UCSD-AML1 (cell line): ENCODE measurements at regions not wholly inside any gene's neighbourhood (a gene's known extent, or its start where the extent isn't known, plus 50 kb on each side); places are given as distances from the start of the nearest gene placed in this dataset.
"Not testable (repeated sequence)": the region's sequence is repeated elsewhere in the genome, so short reads cannot be mapped to it uniquely, and the experiment has no call there.

Experiments used
- DNase-seq: peaks from one replicate; lab custom pipeline; 2025; ENCODE audit not compliant: unreplicated experiment; lab: John Stamatoyannopoulos, UW

GRCh38 chr12:102728506-102729242 lies 188.4 kb downstream of the PAH start:
- no peak for DNase-seq

DNA sequence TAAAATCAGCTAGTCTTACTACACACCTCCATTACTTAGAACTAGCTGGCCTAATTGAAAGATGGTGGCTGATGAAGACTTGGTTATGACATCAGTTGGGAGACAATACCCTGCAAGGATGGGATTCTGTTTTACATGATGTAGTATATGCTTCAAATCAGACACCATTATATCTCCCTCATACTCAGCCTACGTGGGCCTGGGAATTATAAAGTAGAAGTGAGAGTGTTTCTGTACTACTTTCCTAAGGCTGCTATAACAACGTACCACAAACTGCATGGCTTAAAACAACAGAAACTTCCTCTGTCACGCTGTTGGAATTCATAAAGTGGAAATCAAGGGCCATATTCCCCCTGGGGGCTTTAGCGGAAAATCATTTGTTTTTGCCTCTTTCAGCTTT lies 190.4 kb downstream of the PAH start:
- DNase-seq, result no peak

DNA sequence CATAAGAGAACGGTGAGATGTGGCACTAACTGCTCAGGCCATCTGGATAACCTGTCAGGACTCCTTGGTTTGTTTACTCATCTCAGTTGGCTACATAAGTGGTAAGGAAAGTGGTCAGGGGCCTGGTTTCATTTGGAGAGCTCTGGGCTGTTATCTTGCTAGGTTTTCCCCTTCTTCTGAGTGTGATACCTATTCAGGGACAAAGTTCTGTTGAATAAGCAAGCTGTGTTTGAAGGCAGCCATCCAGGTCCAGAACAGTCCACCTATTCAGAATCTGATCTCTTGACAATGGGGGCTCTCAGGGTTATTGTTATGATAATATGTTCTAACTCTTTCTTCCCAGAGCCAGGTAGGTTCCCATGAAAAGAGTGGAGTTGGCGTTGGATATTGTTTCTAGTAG lies 194.9 kb downstream of the PAH start:
- DNase-seq, result no peak

GRCh38 chr12:102708108-102708507 lies 208.9 kb downstream of the PAH start:
- no peak for DNase-seq

DNA sequence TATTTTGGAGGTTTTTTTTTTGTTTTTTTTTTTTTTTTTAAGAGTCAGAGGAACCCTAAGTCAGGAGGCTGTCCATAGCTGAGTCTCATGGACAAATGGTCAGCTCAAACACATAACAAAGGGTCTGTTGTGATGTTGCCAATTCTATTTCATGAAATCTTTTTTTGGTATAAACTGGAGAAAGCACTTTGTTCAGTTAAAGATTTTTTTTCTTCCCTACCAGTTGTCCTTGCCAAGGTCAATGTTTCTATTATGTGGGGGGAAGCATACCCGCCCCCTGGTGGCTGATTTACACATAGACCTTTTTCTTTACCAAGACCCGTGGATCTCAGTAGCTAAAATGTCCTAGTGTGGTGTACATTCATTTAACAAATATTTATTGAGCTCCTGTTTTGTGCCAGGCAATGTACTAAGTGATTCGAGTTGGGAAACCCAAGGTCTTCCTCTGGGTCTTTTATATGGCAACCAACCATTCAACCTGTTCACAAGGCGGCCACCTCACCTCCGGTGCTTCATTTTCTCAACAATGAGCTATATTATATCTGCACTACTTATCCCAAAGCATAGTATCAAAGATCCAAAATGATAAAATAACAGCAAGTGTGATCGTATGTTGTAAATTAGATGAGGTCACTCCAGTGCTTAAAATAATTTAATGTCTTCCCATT lies 214.5 kb downstream of the PAH start:
- peak; percentile 18 for DNase-seq

- DNase-seq, result no peak
These were observed 215.7 kb upstream of the IGF1 start for GRCh38 chr12:102696045-102696444.

GRCh38 chr12:102694903-102695302 lies 214.5 kb upstream of the IGF1 start:
- no peak for DNase-seq

- no peak for DNase-seq
These were observed 211.6 kb upstream of the IGF1 start for GRCh38 chr12:102691773-102692555.

- no peak for DNase-seq
These were observed 209.9 kb upstream of the IGF1 start for GRCh38 chr12:102690253-102690652.

DNA sequence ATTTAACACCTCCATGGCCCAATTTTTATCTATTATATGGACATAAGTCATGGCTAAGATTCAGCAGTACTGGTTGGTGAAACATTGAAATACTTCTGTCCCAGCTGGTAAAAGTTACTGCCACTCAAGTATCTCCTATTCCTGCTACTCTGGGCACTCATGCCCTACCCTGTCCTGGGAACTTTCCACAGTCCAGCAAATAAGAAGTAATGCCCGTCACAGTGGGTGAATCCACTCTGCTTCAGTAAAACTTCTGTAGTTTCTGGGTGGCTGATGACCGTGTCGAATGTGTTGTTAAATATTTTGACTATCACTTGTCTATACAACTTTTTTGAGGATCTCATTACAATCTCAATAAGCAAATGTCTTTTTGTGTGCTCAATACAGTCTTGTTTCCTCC lies 209.3 kb upstream of the IGF1 start:
- DNase-seq, result no peak

GRCh38 chr12:102687523-102687922 lies 207.2 kb upstream of the IGF1 start:
- no peak for DNase-seq

DNA sequence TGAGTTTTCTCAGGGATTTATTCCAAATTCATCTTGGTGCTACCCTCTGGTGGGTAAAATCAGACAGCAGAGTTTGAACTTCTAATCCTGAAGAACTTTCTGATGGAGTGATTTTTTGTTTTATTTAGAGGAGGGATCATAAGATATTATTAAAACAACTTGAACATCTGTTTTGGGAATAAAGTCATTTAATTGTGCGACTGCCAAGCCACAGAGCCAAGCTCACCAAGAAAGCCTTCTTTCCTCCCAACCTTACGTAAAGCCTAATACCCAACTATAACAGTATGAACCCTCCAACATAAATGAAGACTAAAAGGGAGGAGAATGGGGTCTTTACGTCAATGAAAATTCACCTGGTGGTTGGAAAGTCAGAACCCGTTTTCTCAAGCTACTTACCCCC lies 205.5 kb upstream of the IGF1 start:
- DNase-seq, result no peak

GRCh38 chr12:102685172-102685571 lies 204.8 kb upstream of the IGF1 start:
- no peak for DNase-seq

DNA sequence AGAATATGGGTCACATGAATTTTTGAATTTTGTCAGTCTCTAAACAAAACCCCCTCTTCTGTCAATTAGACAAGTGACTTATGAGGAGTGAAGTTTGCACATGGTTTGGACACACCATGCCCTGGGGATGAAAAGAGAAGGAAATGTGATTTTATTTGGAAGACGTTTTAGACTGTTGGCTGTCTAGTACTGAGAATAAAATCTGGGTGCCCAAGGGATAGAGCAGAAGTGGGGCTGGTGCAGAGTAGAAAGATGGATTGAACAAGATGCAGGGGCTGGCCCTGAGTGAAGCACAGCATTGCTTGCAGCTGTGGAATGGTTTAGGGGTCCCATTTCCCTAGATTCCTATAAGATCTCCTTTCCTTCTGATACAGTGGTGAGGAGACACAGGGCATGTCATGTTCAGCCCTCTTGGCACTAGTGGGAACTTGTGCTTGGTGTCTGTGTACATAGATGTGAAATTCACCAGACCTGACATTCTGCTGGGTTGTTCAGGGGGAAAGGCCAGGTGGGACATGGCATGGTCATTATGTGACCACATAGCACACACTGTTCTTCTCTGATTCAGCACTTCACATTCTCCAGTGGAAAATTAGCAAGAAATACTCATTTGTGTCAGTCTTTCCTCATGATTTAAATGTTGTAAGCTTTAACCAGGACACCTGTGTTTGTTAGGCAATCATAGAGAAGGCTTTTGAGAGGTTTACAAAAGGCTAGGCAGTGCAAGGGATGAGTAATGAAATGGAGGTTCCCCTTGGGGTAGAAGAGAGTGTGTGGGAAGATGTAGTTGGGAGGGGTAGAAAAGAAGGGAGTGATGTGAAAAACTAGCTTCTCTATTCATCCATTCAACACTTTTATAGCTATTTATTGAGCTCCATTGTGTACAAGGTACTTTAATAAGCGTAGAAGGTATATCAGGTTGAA lies 202.3 kb upstream of the IGF1 start:
- no peak for DNase-seq

GRCh38 chr12:102681747-102682146 lies 201.4 kb upstream of the IGF1 start:
- no peak for DNase-seq

GRCh38 chr12:102681309-102681708 lies 200.9 kb upstream of the IGF1 start:
- DNase-seq, result no peak

DNA sequence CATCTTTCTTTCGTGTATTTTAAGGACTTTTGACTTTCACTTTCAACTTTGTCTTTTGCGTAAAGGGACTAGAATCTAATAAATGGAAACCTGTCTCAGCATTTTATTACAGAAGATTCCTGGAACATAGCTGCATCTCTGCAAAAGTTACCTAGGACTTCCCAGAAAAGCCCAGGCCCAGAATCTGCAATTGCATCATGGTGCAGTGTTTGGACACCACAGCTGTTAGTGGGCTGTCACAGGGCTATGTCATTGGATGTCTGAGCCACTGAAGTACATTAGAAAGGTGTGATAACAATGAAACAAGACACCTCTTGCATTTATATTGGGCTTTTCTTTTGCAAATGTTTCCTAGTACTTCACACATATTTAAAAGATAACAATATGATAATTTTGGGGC lies 199.9 kb upstream of the IGF1 start:
- no peak for DNase-seq

- DNase-seq, result no peak
These were observed 196.4 kb upstream of the IGF1 start for GRCh38 chr12:102676812-102677211.

- DNase-seq, result no peak
These were observed 195.3 kb upstream of the IGF1 start for GRCh38 chr12:102675672-102676071.

GRCh38 chr12:102673606-102674005 lies 193.2 kb upstream of the IGF1 start:
- no peak for DNase-seq

GRCh38 chr12:102672212-102672611 lies 191.8 kb upstream of the IGF1 start:
- DNase-seq, result not testable (repeated sequence)
